Spleen (tissue), 7 donors: ENCODE measurements at regions not wholly inside any gene's neighbourhood (a gene's known extent, or its start where the extent isn't known, plus 50 kb on each side); places are given as distances from the start of the nearest gene placed in this dataset.

Experiments
- POLR2AphosphoS5 ChIP-seq, 3 donors: sonication (generic); formaldehyde crosslinking; IDR thresholded peaks; one replicate each; pipeline ENCODE4 v1.5.1; 2017; ENCODE audit warnings: antibody characterized with exemption in 3 of 3
- TF ChIP-seq, protein P1 (sequence below), 11 experiments: fragments of 200-600 bp in 7 of 11; fragments of 450-650 bp in 4 of 11; sonication (generic) in 4 of 11; IDR thresholded peaks in 8 of 11; conservative IDR thresholded peaks in 3 of 11; 1 replicate in 7 of 11; 2 replicates in 4 of 11; pipeline versions ENCODE4 v1.4.0 to v1.8.0; 2016 to 2021; ENCODE audit warnings: antibody characterized with exemption in 11 of 11, inconsistent platforms in 4 of 11, mild to moderate bottlenecking in 1 of 11
- donor health status: DM: no; HTN: no; CAD: no; lungs with moderate emphysema.
- donor health status: DM: no; HTN: no; CAD: no.
- donor health status: DM: no; HTN: no; CAD: no.

DNA sequence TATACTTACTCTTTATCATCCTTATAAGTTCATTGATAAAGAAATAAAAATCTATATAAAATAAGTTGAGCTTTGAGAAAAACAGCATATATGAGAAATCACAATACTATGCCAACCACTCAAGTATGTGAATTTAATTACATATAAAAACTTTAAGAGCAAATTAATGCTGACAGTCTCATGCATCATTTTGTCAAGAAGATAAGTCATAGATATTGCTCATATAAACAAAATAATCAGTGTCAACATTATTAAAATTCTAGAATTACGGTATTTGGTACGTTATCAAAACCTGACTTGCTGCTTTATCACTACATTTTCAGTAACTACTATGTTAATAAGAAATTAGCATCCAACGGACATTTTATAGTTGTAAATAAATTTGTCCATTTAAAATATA lies 111.2 kb downstream of the FBXO8 start:
- TF ChIP-seq, protein P1, sequence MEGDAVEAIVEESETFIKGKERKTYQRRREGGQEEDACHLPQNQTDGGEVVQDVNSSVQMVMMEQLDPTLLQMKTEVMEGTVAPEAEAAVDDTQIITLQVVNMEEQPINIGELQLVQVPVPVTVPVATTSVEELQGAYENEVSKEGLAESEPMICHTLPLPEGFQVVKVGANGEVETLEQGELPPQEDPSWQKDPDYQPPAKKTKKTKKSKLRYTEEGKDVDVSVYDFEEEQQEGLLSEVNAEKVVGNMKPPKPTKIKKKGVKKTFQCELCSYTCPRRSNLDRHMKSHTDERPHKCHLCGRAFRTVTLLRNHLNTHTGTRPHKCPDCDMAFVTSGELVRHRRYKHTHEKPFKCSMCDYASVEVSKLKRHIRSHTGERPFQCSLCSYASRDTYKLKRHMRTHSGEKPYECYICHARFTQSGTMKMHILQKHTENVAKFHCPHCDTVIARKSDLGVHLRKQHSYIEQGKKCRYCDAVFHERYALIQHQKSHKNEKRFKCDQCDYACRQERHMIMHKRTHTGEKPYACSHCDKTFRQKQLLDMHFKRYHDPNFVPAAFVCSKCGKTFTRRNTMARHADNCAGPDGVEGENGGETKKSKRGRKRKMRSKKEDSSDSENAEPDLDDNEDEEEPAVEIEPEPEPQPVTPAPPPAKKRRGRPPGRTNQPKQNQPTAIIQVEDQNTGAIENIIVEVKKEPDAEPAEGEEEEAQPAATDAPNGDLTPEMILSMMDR (IDR thresholded peaks at IDR 0.05 in 8 of 11, conservative IDR thresholded peaks at IDR 0.05 in 3 of 11): no peak
- no peak for TF ChIP-seq POLR2AphosphoS5 (IDR thresholded peaks at IDR 0.05)
